T-helper 1 cell treated with Interleukin-12 subunit alpha and Interleukin-12 subunit beta and Interleukin-4 antibody, amounts not matched to agents 30 ng/mL and 1 ng/mL, for 36 hours (primary cell): ENCODE measurements at regions not wholly inside any gene's neighbourhood (a gene's known extent, or its start where the extent isn't known, plus 50 kb on each side); places are given as distances from the start of the nearest gene placed in this dataset.
"Not testable (repeated sequence)": the region's sequence is repeated elsewhere in the genome, so short reads cannot be mapped to it uniquely, and the experiment has no call there.

Experiments
- intact Hi-C: fragments of 100-400 bp; cut with micrococcal nuclease; formaldehyde crosslinking; loops from one replicate; pipeline ENCODE4 v1.15.1; 2024

DNA sequence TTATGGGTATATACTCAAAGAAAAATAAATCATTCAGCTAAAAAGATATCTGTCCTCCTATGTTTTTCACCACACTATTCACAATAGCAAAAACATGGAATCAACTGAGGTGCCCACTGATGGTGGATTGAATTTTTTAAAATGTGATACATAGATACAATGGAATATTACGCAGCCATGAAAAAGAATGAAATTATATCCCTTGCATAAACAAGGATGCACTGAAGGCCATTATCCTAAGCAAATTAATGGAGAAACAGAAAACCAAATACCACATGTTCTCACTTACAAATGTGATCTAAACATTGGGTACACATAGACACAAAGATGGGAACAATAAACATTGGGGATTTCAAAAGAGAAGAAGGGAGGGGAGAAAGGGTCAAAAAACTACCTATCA, 964.2 kb upstream of the IGFBP7 start:
- intact Hi-C loops = no loop called here

DNA sequence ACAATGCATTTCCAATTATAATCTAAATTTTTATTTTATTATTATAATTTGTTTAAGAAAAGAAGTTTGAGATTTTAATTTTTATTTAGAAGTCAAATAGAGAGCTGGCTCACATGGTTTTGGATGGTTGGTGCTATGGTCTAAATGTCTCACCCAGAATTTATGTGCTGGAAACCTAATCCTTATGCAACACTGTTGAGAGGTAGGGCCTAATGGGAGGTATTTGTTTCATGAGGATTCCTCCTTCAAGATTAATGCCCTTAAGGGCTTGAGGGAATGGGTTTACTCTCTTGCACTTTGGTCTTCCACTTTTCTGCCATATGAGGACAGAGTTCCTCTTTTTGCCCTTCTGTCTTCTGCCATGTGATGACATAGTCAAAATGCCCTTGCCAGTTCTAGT, 960.5 kb upstream of the IGFBP7 start:
- intact Hi-C loops = no loop called here

DNA sequence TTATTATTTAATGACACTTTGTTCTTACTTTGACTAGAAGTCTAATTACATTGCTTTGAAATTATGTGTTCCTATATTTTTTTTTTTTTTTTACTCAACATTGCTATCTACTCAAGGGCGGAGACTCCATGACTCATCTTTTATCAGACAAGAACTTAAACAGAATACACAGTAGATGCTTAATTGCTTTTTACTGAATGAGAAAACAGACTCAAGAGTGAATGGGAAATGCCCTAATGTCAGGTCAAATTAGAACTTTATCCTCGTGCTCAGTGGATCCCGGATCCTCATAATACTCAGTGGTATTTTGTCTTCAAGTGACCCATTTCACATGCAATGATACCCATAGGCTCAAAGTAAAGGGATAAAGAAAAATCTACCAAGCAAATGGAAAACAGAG, 954.5 kb upstream of the IGFBP7 start:
- intact Hi-C loops = no loop called here

DNA sequence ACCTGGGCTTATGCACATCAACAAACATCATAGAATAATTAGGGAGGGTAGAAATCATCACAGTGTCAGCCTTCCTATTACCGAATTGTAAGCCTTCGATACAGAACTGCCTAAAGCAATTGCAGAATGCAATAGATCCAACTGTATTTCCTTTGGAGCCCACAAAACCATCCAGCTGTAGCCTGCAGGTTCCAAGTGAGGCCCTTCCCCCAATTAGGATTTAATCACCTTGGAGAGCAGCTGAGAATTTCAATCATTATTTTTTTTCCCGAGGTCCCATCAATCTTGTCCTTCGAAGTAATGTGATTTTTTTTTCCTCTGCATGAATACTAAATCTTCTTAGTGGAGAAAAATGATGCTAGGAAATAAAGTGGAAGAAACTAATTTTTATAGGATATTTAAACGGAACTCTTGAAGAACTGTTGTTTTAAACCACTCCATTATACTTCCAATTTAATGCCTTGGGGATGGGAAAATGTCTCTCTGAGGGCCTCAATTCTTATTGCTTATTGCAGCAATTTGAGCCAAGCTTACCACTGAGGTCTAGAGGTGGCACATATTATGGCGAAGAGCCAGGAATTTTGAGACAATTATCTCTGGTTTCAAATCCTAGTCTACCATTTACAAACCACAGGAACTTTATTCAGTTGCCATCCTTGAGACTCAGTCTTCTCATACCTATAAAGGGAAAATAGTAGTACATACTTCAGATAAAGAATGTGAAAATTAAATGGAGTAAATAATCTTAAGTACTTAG, 953.4 kb upstream of the IGFBP7 start:
- intact Hi-C loops = no loop called here

DNA sequence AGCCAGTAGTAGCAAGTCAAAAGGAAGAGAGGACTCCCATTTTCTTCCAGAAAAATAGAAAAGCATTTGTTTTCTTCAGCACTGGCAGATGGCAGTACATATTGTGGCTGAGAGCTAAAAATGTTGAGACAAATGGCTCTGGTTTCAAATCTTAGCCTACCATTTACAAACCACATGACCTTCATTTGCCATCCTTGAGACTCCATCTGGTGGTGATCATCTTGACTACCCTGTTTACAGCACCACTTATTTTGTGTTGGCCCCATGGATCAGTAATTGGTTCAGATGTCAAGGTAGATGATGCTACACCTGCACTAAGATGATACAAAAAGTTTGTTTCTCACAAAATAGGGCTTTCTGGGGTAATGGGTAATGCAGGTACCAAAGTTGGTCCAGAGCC, 951.8 kb upstream of the IGFBP7 start:
- intact Hi-C loops = no loop called here

DNA sequence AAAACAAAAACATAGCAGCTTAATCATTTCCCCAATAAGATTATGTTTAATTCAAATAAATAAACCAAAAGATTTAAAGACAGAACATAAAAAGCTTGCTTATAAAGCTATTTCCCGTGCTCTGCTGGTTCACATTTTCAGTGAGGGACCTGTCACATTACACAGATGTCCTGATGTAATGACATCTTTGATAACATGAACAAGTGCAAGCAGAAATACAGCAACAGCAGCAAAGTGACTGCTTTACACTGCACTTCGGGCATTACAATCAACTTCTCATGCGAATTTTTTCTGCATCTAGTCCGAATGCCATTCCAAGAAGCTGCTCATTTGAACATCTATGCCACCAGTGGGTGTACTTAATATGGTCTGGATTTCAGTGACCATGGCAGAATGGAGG, 940.3 kb upstream of the IGFBP7 start:
- intact Hi-C loops = no loop called here

DNA sequence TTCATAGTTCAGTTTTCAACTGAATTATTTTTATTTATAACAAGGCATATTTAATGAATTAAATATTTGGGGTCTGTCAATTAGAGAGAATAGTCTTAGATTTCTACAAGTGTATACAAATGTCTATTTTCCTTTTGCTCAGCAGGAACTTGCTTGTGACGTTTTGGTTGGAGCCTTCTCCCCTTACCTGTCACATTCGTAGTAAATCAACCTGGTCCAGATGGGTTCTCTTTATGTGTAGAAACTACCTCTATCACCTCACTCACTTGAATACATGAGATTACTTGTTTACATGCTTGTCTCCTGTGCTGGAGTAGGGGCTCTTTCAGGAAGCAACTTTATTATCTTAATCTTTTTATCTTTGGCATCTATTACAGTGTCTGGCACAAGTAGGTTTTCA, 938.3 kb upstream of the IGFBP7 start:
- intact Hi-C loops = no loop called here

DNA sequence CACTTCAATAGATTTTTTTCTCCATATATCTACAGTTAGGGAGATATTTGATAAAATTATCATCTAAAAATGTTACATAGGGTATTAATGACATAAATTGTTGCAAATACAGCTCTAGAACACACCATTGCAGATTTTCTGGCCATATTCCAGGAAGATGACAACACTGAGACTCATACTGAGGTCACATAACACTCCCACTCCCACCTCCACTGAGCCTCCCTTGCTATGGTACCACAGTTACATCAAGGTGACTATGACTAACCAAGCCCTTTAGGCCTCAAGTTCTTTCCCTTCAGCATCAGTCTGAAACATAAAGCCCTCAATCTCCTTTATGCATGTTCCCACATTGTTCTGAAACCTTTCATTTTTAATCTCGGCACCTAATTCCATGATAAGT, 932.0 kb upstream of the IGFBP7 start:
- intact Hi-C loops = no loop called here

DNA sequence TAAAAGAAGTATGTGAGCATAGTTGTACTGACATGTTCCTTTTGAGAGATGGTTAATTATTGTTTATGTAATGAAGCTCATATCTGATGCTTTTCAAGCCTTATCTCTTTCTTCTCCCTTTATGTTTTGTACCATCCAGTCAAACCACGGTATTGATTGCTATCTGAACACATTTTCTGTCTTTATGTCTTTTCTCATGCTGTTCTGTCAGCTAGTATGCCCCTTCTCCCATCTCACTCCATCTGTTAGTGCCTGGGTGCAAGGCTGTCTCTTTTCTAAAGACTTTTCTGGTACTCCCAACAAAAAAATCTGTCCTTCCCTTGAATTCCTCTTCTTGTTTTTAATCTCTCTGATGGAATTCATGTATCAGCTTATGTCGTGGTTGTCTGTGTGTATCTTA, 883.8 kb upstream of the IGFBP7 start:
- intact Hi-C loops = no loop called here

DNA sequence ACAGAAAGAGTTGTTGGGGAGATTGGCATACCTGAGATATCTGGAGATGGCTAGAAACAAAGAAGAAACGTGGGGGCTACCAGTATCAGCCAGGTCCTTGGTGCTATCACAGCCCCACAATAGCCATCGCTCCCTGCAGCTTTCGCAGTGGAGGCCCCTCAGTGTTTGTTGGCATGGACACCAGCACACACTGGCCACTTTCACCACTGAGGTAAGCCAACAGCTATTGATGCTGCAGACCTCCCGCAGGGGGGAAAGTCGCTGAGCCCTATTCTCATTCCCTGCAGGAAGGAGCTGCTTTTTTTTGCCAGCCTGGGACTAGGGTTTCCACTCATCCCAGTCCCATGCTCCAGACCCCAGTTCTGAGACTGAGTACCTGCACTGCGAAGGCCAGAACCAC, 879.2 kb upstream of the IGFBP7 start:
- intact Hi-C loops = no loop called here

DNA sequence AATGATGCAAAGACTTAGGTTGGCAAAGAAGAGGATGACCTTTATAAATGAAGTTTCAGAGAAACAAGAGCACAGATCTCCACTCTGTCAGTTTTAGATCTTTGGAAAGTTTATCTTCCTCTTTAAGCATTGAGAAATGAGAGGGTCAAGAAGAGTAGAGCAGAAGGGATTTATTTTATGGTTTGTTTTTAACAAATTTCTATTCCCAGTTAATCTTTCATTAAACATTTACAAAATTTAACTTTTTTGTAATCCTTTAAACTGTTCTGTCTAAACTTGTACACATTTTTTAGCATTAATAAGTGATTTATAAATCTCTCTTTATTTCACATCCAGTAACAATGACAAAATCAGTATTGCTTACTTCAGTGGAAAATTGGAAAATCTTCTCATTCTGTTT, 875.0 kb upstream of the IGFBP7 start:
- intact Hi-C loops = no loop called here

DNA sequence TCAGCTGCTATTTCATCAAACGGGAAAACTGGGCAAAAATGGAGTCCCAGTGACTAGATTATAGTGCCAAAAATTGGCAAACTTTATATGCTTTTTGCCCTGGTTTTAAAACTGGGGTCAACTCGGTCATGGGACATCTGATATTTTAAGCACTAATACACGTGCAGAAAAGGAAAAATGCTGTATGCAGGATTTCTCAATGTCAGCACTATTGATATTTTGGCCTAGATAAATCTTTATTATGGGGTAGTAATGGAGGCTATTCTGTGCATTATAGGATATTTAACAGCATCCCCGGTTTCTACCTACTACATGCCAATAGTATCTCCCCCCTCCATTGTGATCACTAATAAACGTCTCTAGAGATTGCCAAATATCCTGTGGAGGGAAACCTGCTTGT, 870.9 kb upstream of the IGFBP7 start:
- intact Hi-C loops = no loop called here

DNA sequence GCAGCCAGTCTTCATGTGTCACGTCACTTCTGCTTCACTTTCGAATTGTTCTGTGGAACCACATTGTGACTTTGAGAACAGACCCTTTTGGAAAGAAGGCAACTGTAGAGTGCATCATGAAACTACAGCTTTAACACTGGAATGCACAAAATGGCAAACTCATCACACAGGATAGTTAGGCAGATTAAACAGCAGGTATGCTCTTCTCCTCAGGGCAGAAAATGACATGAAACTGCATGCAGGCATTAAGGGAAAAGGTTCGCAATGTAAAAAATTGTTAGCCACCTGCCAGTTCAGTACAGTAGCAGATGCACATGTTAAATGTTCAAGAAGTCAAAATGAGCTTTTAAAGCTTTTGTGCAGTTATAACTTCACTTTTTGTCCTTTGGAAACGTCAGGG, 864.6 kb upstream of the IGFBP7 start:
- intact Hi-C loops = no loop called here

DNA sequence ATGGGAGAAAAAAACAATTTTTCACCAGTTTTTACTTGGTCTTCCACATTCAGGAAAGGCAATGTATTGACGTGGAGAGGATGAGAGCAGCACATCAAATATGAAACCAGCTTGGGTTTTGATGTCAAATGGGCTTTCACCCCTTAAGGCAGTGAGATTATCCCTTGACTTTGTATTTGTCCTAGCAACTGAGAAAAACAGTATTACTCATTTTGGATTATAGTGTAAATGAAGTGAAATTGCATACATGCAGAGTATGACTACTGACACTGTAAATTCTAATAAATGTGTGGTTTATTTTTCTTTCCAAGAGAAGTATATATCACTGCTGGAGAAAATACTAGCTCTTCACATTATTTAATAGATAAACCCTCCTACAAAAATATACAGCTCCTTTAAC, 863.6 kb upstream of the IGFBP7 start:
- intact Hi-C loops = no loop called here

DNA sequence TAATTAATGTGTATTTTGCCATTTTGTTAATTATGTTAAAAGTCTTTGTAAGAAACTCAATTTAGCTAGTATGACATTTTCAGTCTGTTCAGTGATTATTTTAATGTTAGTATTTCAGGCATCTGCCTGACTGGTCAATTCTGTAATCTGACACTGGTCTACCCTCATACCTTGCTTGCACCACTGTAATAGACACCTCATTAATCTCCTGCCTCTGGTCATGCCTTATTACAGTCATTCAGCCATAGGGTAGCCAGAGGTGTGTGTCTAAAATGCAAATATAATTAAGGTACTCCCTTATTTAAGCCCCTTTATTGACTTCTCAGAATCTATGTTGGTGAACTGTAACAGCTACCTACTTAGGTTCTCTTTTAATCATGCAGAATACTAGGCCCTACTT, 861.1 kb upstream of the IGFBP7 start:
- intact Hi-C loops = no loop called here

DNA sequence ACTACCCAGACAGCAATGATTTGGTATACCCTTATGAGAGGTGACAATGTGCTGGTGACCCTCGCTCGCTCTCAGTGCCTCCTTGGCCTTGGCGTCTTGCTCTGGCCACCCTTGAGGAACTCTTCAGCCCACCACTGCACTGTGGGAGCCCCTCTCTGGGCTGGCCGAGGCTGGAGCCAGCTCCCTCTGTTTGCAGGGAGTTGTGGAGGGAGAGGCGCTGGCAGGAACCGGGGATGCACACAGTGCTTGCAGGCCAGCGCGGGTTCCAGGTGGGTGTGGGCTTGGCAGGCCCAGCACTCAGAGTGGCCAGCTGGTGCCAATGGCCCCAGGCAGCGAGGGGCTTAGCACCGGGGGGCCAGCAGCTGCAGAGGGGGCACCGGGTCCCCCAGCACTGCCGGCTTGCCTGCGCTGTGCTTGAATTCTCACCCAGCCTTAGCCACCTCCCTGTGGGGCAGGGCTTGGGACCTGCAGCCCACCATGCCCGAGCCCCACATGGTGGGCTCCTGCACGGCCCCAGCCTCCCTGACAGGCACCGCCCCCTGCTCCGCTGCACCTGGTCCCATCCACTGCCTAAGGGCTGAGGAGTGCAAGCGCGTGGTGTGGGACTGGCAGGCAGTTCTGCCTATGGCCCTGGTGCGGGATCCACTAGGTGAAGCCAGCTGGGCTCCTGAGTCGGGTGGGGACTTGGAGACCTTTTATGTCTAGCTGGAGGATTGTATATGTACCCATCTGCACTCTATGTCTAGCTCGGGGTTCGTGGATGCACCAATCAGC, 857.0 kb upstream of the IGFBP7 start:
- intact Hi-C loops = no loop called here

DNA sequence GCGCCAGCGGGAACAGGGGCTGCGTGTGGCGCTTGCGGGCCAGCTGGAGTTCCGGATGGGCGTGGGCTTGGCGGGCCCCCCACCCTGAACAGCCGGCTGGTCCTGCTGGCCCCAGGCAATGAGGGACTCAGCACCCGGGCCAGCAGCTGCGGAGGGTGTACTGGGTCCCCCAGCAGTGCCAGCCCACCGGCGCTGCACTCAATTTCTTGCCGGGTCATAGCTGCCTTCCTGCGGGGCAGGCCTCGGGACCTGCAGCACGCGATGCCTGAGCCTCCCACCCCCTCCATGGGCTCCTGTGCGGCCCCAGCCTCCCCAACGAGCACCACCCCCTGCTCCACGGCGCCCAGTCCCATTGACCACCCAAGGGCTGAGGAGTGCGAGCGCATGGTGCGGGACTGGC, 855.2 kb upstream of the IGFBP7 start:
- intact Hi-C loops = not testable (repeated sequence)

DNA sequence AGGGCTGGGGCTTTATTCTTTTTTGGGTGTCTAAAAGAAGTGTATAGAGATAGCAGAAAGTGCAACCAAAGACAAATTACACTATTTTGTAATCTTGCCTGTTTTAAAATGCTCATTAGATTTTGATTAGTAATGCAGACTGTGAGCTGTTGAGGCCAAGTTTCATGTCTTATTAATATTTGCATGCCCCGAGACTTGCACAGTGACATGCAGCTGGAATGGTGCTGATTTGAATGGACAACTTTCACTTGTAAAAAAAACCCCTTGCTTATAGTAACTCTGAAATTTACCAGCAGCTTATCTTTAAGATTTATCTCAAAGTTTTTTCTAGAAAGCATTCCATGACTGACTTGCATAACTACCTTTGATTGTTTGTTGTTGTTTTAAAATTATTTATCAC, 835.1 kb upstream of the IGFBP7 start:
- intact Hi-C loops = no loop called here

DNA sequence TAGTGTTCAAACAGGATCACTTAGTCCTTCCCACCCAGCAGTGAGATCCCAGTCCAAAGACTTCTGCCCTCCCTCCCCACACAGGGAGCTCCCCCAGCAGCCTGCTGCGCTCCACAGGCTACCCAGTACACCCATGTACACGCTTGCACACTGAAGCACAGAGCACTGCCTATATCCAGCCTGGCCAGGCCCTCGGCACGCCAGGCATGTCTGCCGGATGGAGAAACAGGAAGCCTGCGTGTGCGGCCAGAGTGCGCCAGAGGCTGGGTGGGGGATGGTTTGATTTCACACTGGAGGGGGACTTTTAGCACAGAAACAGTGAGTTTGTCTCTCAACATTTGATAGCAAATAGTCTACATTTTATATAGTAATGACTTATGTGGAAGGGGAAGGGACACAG, 833.5 kb upstream of the IGFBP7 start:
- intact Hi-C loops = no loop called here

DNA sequence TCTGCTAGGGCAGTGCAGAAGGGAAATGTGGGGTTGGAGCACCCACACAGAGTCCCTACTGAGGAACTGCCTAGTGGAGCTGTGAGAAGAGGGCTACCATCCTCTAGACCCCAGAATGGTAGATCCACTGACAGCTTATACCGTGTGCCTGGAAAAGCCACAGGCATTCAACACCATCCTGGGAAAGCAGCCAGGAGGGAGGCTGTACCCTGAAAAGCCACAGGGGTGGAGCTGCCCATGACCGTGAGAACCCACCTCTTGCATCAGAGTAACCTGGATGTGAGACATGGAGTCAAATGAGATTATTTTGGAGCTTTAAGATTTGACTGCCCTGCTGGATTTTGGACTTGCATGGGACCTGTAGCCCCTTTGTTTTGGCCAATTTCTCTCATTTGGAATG, 827.1 kb upstream of the IGFBP7 start:
- intact Hi-C loops = not testable (repeated sequence)

DNA sequence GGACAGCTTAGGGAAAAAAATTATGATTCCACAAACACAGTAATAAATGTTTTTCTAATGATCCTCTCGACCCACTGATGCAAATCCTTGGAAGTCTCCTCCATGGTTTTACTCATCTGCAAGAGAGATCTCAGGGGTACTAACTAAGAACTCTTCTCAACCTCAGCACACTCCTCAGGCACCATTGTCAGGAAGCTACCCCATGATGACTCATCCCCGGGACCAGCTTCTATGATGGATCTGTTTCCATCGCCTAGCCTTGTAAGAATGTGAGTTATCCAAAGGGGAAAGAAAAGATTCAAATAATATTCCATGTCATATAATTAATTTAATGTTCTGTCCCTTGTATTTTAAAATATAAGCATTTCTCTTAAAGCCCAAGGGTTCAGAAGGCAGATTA, 816.1 kb upstream of the IGFBP7 start:
- intact Hi-C loops = no loop called here

DNA sequence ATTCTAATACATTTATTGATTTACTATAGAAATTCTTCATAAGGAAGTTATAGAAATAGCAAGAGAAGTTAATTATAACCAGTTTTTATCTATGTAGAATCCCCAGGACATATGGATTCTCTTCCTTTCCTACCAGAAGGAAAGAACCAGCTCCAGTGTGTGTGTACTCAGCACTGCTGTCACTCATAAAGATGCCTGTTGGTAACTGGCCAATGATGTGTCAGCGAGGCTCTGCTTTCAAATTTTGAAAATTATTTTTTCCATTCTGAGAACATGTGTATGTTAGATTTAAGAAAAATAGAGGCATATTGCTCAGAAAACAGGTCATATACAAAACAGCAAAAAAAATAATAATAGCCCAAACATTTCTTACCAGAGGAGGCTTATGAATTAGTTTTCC, 814.8 kb upstream of the IGFBP7 start:
- intact Hi-C loops = no loop called here

DNA sequence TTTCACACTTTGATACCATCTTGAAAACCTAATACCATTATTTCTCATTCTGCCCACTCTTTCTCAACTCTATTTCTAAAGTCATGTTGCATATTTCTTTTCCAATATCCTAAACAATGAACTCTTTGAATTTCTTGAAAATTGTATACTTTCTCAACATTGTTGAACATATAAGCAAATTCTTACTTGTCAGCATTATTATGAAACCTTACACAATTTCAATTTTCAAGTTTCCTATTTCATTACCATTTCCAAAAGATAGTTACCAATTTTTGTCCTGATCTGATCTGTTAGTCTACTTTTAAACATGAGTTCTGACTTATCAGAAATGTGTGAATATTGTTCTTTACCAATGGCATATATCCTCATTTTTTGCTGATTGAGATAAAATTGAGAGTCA, 806.3 kb upstream of the IGFBP7 start:
- intact Hi-C loops = no loop called here
